Left ventricle myocardium inferior (tissue), 1 donor: ENCODE measurements at regions not wholly inside any gene's neighbourhood (a gene's known extent, or its start where the extent isn't known, plus 50 kb on each side); places are given as distances from the start of the nearest gene placed in this dataset.

Experiments used
- DNase-seq: peaks from one replicate; pipeline ENCODE4 v3.0.0-alpha.2; 2020
- H3K27ac ChIP-seq: fragments of 200-600 bp; replicated peaks from 2 replicates; pipeline ENCODE4 v1.8.0; 2021
- H3K27me3 ChIP-seq: fragments of 200-600 bp; 2 replicates; pipeline ENCODE4 v1.8.0; 2021; ENCODE audit warnings: low read depth
- H3K36me3 ChIP-seq: fragments of 200-600 bp; 2 replicates; pipeline ENCODE4 v1.8.0; 2021
- H3K4me1 ChIP-seq: fragments of 200-600 bp; 2 replicates; pipeline ENCODE4 v1.8.0; 2021
- H3K4me3 ChIP-seq: fragments of 200-600 bp; 2 replicates; pipeline ENCODE4 v1.8.0; 2021; ENCODE audit warnings: mild to moderate bottlenecking, moderate library complexity
- H3K9me3 ChIP-seq: fragments of 200-600 bp; replicated peaks from 2 replicates; pipeline ENCODE4 v1.8.0; 2021
- intact Hi-C: fragments of 100-400 bp; cut with micrococcal nuclease; formaldehyde crosslinking; loops from one replicate; pipeline ENCODE4 v1.11.0; 2022
- TF ChIP-seq, protein P1 (sequence below): fragments of 200-600 bp; IDR thresholded peaks from 2 replicates; pipeline ENCODE4 v1.8.0; 2021; ENCODE audit warnings: antibody characterized with exemption, mild to moderate bottlenecking, borderline replicate concordance
- donor health status: DM: no; HTN: yes; CAD: no; lungs with severe emphysema.

DNA sequence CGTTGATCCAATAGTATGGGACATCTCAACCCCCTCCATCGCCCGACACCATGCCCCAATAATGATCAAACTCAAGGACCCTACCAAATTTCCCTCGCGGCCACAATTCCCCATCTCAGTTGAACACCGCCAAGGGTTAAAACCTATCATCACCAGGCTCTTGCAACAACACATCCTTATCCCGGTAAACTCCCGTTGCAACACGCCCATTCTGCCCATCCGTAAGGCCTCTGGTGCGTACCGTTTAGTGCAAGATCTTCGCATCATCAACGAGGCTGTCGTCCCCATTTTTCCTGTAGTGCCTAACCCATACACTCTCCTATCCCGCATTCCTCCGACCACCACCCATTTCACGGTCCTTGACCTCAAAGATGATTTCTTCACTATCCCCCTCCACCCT lies 960.5 kb downstream of the RPA4 start:
- H3K36me3 ChIP-seq = no peaks in the 10 kb centered on the region
- no peak overlapping the region for H3K27ac ChIP-seq
- no peaks in the 10 kb centered on the region for H3K9me3 ChIP-seq
- DNase-seq = no peak
- H3K4me1 ChIP-seq = no peaks in the 10 kb centered on the region
- no peak overlapping the region for H3K4me3 ChIP-seq
- TF ChIP-seq, protein P1, sequence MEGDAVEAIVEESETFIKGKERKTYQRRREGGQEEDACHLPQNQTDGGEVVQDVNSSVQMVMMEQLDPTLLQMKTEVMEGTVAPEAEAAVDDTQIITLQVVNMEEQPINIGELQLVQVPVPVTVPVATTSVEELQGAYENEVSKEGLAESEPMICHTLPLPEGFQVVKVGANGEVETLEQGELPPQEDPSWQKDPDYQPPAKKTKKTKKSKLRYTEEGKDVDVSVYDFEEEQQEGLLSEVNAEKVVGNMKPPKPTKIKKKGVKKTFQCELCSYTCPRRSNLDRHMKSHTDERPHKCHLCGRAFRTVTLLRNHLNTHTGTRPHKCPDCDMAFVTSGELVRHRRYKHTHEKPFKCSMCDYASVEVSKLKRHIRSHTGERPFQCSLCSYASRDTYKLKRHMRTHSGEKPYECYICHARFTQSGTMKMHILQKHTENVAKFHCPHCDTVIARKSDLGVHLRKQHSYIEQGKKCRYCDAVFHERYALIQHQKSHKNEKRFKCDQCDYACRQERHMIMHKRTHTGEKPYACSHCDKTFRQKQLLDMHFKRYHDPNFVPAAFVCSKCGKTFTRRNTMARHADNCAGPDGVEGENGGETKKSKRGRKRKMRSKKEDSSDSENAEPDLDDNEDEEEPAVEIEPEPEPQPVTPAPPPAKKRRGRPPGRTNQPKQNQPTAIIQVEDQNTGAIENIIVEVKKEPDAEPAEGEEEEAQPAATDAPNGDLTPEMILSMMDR = no peak
- intact Hi-C loops = no loop called here
- no peaks in the 10 kb centered on the region for H3K27me3 ChIP-seq

DNA sequence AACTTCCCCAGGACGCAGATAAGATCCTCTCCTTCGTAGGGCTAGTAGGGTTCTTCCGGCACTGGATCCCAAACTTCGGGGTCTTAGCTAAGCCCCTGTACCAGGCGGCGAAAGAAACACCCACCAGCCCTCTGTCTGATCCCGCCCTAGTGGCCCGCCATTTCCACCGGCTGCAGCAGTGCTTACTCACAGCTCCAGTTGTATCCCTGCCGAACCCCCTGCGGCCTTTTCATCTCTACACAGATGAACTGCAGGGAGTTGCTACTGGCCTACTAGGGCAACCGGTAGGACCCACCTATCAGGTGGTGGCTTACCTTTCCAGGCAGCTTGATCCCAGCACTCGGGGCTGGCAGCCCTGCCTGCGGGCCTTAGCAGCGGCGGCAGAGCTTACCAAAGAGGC lies 961.2 kb downstream of the RPA4 start:
- Histone ChIP-seq H3K27me3 (no peaks in the 10 kb centered on the region), H3K4me3 (no peak overlapping the region), H3K9me3 (no peaks in the 10 kb centered on the region), H3K36me3 (no peaks in the 10 kb centered on the region), H3K27ac (no peak overlapping the region), H3K4me1 (no peaks in the 10 kb centered on the region)
- DNase-seq = no peak
- TF ChIP-seq, protein P1 = no peak
- intact Hi-C loops = no loop called here

DNA sequence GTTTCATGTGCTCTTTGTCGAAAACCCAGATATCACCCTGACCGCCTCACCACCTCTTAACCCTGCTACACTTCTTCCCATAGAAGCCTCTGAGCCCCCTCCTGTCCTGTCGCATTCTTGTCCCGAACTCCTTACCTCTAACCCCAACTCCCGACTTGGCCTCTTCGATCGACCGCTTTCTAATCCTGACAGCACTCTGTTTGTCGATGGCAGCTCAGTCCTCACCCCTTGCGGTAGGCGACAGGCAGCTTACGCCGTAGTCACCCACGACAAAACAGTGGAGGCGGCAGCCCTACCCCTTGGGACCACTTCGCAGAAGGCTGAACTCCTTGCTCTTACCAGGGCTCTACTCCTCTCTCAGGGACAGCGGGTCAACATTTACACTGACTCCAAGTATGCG lies 961.7 kb downstream of the RPA4 start:
- TF ChIP-seq, protein P1 = no peak
- Histone ChIP-seq H3K27ac (no peak overlapping the region), H3K27me3 (no peaks in the 10 kb centered on the region), H3K4me3 (no peak overlapping the region), H3K9me3 (no peaks in the 10 kb centered on the region), H3K4me1 (no peaks in the 10 kb centered on the region), H3K36me3 (no peaks in the 10 kb centered on the region)
- no peak for DNase-seq
- intact Hi-C loops = no loop called here

DNA sequence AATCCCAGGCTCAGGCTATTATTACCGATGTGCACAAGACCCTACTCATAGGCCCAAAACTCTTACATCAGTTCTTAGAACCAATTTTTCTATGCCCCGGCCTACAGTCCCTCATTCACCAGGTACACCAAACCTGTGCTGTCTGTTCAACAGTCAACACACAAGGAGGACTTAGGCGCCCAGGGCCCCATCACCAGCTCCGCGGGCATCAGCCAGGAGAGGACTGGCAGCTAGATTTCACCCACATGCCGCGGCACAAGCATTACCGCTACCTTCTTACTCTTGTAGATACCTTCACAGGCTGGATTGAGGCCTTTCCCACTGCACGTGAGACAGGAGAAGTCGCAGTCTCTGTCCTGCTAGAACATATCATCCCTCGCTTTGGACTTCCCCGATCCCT lies 962.5 kb downstream of the RPA4 start:
- DNase-seq = no peak
- TF ChIP-seq, protein P1 = no peak
- no peaks in the 10 kb centered on the region for H3K36me3 ChIP-seq
- no peak overlapping the region for H3K27ac ChIP-seq
- H3K9me3 ChIP-seq = no peaks in the 10 kb centered on the region
- intact Hi-C loops = no loop called here
- H3K27me3 ChIP-seq = no peaks in the 10 kb centered on the region
- H3K4me3 ChIP-seq = no peak overlapping the region
- no peaks in the 10 kb centered on the region for H3K4me1 ChIP-seq

DNA sequence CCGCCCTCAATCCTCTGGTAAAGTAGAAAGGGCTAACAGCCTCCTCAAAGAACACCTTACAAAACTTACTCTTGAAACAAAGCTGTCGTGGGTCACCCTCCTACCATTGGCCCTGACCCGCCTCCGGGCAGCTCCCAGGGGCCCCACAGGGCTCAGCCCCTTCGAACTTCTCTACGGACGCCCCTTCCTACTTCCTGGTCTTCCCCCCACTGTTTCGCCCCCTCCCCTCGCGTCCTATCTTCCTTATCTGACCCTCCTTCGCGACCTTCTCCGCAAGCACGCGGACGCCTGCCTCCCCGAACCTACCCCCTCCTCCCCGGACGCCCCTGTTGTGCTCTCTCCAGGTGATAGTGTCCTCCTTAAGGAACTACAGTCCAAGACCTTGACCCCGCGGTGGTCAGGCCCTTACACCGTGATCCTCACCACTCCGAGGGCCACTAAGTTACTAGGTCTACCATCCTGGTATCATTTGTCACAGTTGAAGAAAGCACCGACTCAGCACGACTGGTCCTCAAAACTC lies 963.1 kb downstream of the RPA4 start:
- H3K27me3 ChIP-seq = no peaks in the 10 kb centered on the region
- no peaks in the 10 kb centered on the region for H3K9me3 ChIP-seq
- DNase-seq = no peak
- H3K27ac ChIP-seq = no peak overlapping the region
- no peaks in the 10 kb centered on the region for H3K4me1 ChIP-seq
- intact Hi-C loops = no loop called here
- no peaks in the 10 kb centered on the region for H3K36me3 ChIP-seq
- no peak overlapping the region for H3K4me3 ChIP-seq
- TF ChIP-seq, protein P1 = no peak
